ENCODE measurements at regions not wholly inside any gene's neighbourhood (a gene's known extent, or its start where the extent isn't known, plus 50 kb on each side); places are given as distances from the start of the nearest gene placed in this dataset.

- DNase-seq (ENCODE audit: low read depth) = no peak
- TF ChIP-seq CTCF (conservative IDR thresholded peaks at IDR 0.05; ENCODE audit: control insufficient read depth, insufficient read depth, low read depth, low read length) = no peak
- no peak overlapping the region for H3K4me3 ChIP-seq (ENCODE audit: control insufficient read depth, low read depth, low read length)
Observed at GRCh38 chr4:156556336-156556735, 415.3 kb downstream of the PDGFC start.

GRCh38 chr4:156553659-156554058 lies 417.9 kb downstream of the PDGFC start:
- no peak for TF ChIP-seq CTCF (conservative IDR thresholded peaks at IDR 0.05; ENCODE audit: control insufficient read depth, insufficient read depth, low read depth, low read length)
- no peak for DNase-seq (ENCODE audit: low read depth)
- no peak overlapping the region for H3K4me3 ChIP-seq (ENCODE audit: control insufficient read depth, low read depth, low read length)

- peak; percentile 44 for DNase-seq (ENCODE audit: low read depth)
- no peak overlapping the region for H3K4me3 ChIP-seq (ENCODE audit: control insufficient read depth, low read depth, low read length)
- no peak for TF ChIP-seq CTCF (conservative IDR thresholded peaks at IDR 0.05; ENCODE audit: control insufficient read depth, insufficient read depth, low read depth, low read length)
Observed at GRCh38 chr4:156547891-156548290, 423.7 kb downstream of the PDGFC start.

- H3K4me3 ChIP-seq (ENCODE audit: control insufficient read depth, low read depth, low read length) = no peak overlapping the region
- DNase-seq (ENCODE audit: low read depth) = peak; percentile 95
- TF ChIP-seq CTCF (conservative IDR thresholded peaks at IDR 0.05; ENCODE audit: control insufficient read depth, insufficient read depth, low read depth, low read length) = no peak
Observed at GRCh38 chr4:156547439-156547838, 424.2 kb downstream of the PDGFC start.

- DNase-seq (ENCODE audit: low read depth) = peak; percentile 69
- no peak overlapping the region for H3K4me3 ChIP-seq (ENCODE audit: control insufficient read depth, low read depth, low read length)
- TF ChIP-seq CTCF (conservative IDR thresholded peaks at IDR 0.05; ENCODE audit: control insufficient read depth, insufficient read depth, low read depth, low read length) = no peak
Observed at GRCh38 chr4:156545003-156545785, 426.4 kb downstream of the PDGFC start.

GRCh38 chr4:156539376-156539775 lies 432.2 kb downstream of the PDGFC start:
- no peak for DNase-seq (ENCODE audit: low read depth)
- no peak overlapping the region for H3K4me3 ChIP-seq (ENCODE audit: control insufficient read depth, low read depth, low read length)
- TF ChIP-seq CTCF (conservative IDR thresholded peaks at IDR 0.05; ENCODE audit: control insufficient read depth, insufficient read depth, low read depth, low read length) = no peak

All from fibroblast of mammary gland (primary cell).